ENCODE measurements at regions not wholly inside any gene's neighbourhood (a gene's known extent, or its start where the extent isn't known, plus 50 kb on each side); places are given as distances from the start of the nearest gene placed in this dataset.
"Not testable (repeated sequence)": the region's sequence is repeated elsewhere in the genome, so short reads cannot be mapped to it uniquely, and the experiment has no call there.

GRCh38 chr21:38088916-38089762 lies 167.7 kb upstream of the KCNJ15 start:
- H3K9me3 ChIP-seq = no peaks in the 10 kb centered on the region

DNA sequence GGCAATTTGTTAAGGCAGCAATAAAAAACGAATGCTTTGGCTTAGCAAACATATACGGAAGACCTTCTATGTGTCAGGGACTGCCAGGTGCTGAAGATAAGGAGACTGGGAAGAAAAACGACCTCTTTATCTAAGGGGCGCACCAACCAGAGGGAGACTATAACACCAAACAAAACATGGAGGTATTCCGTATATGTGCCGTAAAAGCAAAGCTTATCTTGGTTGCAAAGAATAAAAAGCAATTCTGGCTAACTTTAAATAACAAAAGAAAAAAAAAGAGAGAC lies 167.1 kb upstream of the KCNJ15 start:
- ATAC-seq = no peak
- no peak for TF ChIP-seq CTCF (IDR thresholded peaks at IDR 0.05)
- Histone ChIP-seq H3K4me3 (no peak overlapping the region), H3K9me3 (no peaks in the 10 kb centered on the region), H3K36me3 (ENCODE audit: low read depth) (no peaks in the 10 kb centered on the region), H3K4me1 (ENCODE audit: low read depth) (no peaks in the 10 kb centered on the region)
- no peak for DNase-seq
- intact Hi-C loops (cut with DNase I, micrococcal nuclease) = no loop called here

More at GRCh38 chr21:38088916-38089762, 167.7 kb upstream of the KCNJ15 start:
- Histone ChIP-seq H3K4me3 (no peak overlapping the region), H3K4me1 (ENCODE audit: low read depth) (no peaks in the 10 kb centered on the region), H3K36me3 (ENCODE audit: low read depth) (no peaks in the 10 kb centered on the region)
- DNase-seq = no peak
- no peak for ATAC-seq
- TF ChIP-seq CTCF (IDR thresholded peaks at IDR 0.05) = no peak
- intact Hi-C loops (cut with DNase I, micrococcal nuclease) = no loop called here

- intact Hi-C loops (cut with DNase I, micrococcal nuclease); H3K4me1 ChIP-seq (ENCODE audit: low read depth); ATAC-seq; DNase-seq; H3K36me3 ChIP-seq (ENCODE audit: low read depth); H3K4me3 ChIP-seq; H3K9me3 ChIP-seq: not testable (repeated sequence)
These were observed 165.7 kb upstream of the KCNJ15 start for GRCh38 chr21:38091061-38091460.

DNA sequence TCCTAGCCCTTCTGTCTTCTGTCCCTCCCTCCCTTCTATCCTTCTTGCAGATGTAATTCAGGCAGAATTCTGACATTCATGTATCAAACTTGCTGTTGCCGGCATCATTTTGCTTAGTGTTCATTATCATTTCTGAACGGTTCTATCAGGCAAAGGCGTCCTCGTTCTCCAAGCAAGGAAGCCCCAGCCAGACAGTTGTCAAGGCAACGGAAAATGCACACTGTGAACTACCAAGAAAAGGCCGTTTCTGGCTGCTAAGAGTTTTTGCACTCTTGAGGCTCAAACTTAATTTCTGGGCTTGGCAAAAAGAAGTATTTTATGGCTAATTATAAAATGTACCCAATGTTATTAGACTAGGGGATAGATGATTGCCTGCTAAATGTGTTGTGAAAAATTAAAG lies 164.7 kb upstream of the KCNJ15 start:
- DNase-seq = no peak
- H3K9me3 ChIP-seq = no peaks in the 10 kb centered on the region

DNA sequence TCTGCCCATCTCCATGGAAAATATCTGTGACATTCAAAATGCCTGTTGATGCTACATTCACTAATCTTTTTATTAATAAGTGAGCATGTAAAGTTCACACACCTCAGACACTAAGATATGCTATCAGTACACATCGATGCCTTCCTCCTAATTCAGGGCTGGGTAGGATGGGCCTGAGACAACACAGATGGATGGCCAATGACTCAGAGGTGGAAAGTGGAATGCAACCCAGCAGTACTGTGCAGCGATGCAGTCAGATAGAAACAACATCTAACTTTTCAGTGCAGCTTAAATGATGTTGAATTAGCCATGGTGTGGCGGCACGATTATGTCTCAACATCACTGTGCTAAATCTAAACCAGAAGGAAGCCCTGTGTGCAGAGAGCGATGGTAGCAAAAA lies 161.6 kb upstream of the KCNJ15 start:
- H3K9me3 ChIP-seq = no peaks in the 10 kb centered on the region
- no peak for TF ChIP-seq CTCF (IDR thresholded peaks at IDR 0.05)
- H3K36me3 ChIP-seq (ENCODE audit: low read depth) = no peaks in the 10 kb centered on the region
- intact Hi-C loops (cut with DNase I, micrococcal nuclease) = no loop called here
- DNase-seq (no peak), ATAC-seq (no peak)
- H3K4me3 ChIP-seq = no peak overlapping the region
- no peaks in the 10 kb centered on the region for H3K4me1 ChIP-seq (ENCODE audit: low read depth)

More for the DNA sequence above, 164.7 kb upstream of the KCNJ15 start:
- intact Hi-C loops (cut with DNase I, micrococcal nuclease) = no loop called here
- ATAC-seq = no peak
- Histone ChIP-seq H3K4me1 (ENCODE audit: low read depth) (no peaks in the 10 kb centered on the region), H3K4me3 (no peak overlapping the region), H3K36me3 (ENCODE audit: low read depth) (no peaks in the 10 kb centered on the region)
- TF ChIP-seq CTCF (IDR thresholded peaks at IDR 0.05) = no peak

- Histone ChIP-seq H3K4me3 (no peak overlapping the region), H3K4me1 (ENCODE audit: low read depth) (no peaks in the 10 kb centered on the region), H3K9me3 (no peaks in the 10 kb centered on the region), H3K36me3 (ENCODE audit: low read depth) (no peaks in the 10 kb centered on the region)
- intact Hi-C loops (cut with DNase I, micrococcal nuclease) = no loop called here
- DNase-seq (no peak), ATAC-seq (no peak)
- TF ChIP-seq CTCF (IDR thresholded peaks at IDR 0.05) = no peak
These were observed 159.0 kb upstream of the KCNJ15 start for GRCh38 chr21:38097789-38098188.

Data from mucosa of descending colon (tissue), 3 donors.